Stimulated activated CD4-positive, alpha-beta T cell treated with anti-CD3 and anti-CD28 coated beads, Interleukin-2, amount 100 ng/mL, for 24 hours (primary cell): ENCODE measurements at regions not wholly inside any gene's neighbourhood (a gene's known extent, or its start where the extent isn't known, plus 50 kb on each side); places are given as distances from the start of the nearest gene placed in this dataset.
"Not testable (repeated sequence)": the region's sequence is repeated elsewhere in the genome, so short reads cannot be mapped to it uniquely, and the experiment has no call there.

Source experiments
- DNase-seq, 2 donors: peaks; one replicate each; pipeline ENCODE4 v3.0.0-alpha.2; 2020

- DNase-seq = not testable (repeated sequence)
Measured at GRCh38 chr15:24534032-24534431, 141.5 kb upstream of the NPAP1 start.

- not testable (repeated sequence) for DNase-seq
Measured at GRCh38 chr15:24557281-24557680, 118.3 kb upstream of the NPAP1 start.

DNA sequence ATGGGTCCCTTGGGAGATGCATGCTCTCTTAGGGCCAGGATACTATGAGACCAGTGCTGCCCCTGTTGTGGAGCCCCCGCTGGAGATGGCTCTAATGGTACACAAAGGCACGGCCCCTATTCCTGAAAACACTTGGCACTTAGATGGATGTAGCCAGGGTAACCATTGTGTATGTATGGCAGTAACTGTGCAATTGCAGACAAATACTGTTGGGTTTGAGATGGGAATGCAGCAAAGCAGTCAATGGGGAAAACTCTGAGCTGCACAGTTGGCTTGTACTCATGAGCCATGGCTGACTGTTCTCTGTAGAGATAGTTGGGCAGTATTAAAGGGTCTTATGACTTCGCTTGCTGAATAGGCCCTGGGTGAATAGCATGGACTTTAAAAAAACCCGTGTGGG, 67.9 kb upstream of the NPAP1 start:
- DNase-seq = no peak

GRCh38 chr15:24617646-24618045, 57.9 kb upstream of the NPAP1 start:
- no peak for DNase-seq

GRCh38 chr15:24621630-24622215, 53.9 kb upstream of the NPAP1 start:
- no peak for DNase-seq
